Activated T-cell treated with anti-CD3 and anti-CD28 coated beads for 4 hours (primary cell): ENCODE measurements at regions not wholly inside any gene's neighbourhood (a gene's known extent, or its start where the extent isn't known, plus 50 kb on each side); places are given as distances from the start of the nearest gene placed in this dataset.
"Not testable (repeated sequence)": the region's sequence is repeated elsewhere in the genome, so short reads cannot be mapped to it uniquely, and the experiment has no call there.

ENCODE experiments used
- DNase-seq: peaks from one replicate; pipeline ENCODE4 v3.0.0-alpha.2; 2020

DNA sequence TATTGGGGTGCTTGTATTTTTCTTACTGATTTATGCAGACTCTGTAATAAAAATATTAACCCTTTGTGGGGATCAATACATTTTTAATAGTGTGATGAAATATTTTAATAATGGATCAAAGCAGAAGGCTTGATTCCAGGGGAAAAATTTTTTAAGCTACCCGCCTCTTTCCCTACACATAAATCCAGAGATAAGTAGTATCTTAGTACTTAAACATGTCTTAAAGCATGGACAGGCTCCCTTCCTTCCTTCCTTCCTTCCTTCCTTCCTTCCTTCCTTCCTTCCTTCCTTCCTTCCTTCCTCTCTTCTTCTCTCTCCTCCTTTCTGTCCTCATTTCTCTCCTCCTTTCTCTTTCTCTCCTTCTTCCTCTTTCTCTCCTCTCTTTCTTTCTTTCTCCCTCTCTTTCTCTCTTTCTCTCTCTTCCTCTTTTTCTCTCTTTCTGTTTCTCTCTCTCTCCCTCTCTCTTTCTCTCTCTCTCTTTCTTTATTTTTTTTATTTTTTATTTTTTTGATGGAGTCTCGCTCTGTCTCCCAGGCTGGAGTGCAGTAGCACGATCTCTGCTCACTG, 78.0 kb upstream of the SPRY4 start:
- DNase-seq = no peak

DNA sequence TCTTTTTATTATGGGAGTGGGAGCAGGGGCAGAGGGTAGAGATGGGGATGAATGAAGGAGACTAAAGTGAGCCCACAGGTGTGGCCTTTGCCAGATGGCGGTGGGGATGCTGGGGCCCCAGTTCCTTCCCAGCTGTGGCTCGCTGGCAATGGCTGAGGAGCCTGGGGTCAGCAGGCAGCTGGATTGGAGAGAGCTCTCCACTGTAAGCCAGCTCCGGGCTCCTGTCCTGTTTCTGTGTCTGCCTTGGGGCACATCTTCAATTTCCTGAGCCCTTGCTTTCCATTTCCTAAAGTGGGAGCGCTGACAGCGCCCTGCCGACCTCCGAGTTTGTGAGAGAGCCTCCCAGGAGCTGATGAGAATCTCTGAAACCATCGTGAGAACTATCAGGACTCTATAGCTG, 75.6 kb upstream of the SPRY4 start:
- DNase-seq = no peak

DNA sequence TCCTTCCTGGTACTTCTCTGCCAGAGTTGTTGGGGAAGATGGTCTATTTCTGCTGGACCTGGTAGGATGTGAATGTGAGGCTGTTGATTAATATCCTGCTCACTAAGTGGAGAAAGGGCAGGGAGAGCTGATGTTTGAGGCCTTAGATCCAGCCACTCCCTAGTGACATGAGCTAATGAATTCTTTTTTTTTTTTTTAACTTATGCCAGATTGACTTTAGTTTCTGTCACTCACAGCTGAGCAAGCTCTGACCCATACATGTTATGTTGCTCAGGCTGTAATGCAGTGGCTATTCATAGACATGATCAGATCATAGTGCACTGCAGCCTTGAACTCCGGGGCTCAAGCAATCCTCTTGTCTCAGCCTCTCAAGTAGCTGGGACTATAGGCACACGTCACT, 75.1 kb upstream of the SPRY4 start:
- DNase-seq = no peak

DNA sequence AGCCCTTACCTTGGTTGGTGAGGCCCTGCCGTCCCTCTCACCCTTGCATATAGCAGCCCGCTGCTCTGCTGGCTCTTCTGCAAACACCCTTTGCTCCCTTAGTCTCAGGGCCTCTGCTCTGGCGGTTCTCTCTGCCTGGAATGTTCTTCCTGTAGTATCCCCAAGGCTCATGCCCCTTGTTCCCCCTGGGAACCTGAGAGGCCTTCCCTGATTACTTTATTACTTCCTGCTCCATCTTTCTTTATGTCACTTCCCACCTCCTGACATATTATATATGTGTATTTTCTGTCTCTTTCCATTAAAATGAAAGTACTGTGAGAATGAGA, 73.9 kb upstream of the SPRY4 start:
- DNase-seq = no peak

DNA sequence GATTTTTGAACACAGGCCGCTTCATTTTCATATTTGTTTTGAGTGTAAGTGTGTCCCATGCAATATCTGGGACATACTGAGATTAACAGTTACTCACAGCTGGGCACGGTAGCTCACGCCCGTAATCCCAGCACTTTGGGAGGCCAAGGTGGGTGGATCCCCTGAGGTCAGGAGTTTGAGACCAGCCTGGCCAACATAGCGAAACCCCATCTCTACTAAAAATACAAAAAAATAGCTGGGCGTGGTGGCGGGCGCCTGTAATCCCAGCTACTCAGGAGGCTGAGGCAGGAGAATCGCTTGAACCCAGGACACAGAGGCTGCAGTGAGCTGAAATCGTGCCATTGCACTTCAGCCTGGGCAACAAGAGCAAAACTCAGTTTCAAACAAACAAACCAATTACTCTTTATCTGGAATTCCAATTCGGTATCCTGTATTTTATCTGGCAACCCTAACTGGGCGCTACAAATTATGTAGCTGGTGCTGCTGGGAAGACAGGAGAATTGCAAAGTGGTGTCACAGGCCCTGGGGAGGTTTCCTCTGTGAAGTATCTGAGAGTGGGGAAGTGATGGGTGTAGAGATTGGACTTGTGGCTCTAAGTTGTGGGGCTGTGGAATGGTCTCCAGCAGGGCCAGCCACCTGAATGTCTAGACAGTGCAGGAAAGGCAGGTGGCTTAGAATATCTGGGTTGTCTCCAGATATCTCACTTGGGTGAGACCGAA, 73.3 kb upstream of the SPRY4 start:
- DNase-seq = not testable (repeated sequence)

DNA sequence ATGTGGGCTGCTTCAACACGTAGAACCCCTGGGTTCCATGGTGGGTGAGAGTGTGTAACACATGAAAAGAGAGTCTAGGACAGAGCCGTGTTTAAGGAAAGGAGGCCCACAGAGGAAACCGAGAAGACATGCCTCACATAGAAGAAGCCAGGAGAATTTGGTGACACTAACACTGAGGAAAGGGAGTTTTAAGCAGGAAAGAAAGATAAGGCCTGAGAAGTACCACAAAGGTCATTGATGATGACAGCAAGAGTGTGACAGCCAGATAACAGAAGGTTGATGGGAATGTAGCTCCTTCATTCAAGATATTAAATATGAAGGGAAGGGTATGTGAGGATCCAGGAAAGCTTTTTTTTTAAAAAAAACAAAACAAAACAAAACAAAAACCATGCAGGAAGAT, 72.4 kb upstream of the SPRY4 start:
- DNase-seq = no peak

DNA sequence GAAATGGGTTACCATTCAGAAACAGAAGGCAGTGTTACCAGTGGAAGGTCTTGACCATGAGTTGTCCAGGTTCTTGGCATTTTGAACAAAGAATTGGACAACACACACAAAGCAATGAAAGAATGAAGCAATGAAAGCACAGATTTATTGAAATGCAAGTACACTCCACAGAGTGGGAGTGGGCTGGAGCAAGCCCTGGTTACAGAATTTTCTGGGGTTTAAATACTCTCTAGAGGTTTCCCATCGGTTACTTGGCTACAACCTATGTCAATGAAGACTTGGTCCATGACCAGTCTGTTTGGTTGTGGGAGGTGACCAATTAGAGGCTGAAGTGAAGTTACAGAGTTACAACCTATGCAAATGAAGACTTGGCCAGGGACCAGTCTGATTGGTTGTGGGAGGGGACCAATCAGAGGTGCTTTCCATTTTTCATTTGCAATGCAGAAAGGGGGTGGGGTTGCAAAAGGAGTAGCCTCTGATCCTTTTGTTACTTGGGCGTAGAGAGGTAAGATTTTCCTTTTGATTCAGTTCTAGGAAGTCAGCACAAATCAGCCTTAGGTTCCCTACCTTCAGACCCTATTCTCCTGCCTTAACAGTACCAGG, 71.7 kb upstream of the SPRY4 start:
- DNase-seq = no peak

DNA sequence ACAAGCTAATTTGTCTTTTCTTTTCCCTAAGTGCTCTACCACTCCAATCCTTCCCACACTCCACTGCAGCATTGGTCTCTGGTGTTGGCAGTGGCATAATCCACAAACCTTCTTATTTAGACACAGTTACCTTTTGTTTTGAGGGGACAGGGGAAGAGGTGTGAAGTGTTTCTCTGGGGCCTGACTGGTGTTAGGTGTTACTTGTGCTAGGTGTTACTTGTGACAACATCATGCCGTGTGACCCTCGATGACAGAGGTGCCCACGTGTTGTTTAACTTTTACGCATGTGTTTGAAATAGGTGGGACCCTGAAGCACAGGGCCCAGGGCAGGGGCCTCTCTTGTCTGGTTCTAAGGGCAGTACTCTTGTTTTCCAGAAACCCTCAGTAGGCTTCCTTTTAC, 70.5 kb upstream of the SPRY4 start:
- DNase-seq = no peak

DNA sequence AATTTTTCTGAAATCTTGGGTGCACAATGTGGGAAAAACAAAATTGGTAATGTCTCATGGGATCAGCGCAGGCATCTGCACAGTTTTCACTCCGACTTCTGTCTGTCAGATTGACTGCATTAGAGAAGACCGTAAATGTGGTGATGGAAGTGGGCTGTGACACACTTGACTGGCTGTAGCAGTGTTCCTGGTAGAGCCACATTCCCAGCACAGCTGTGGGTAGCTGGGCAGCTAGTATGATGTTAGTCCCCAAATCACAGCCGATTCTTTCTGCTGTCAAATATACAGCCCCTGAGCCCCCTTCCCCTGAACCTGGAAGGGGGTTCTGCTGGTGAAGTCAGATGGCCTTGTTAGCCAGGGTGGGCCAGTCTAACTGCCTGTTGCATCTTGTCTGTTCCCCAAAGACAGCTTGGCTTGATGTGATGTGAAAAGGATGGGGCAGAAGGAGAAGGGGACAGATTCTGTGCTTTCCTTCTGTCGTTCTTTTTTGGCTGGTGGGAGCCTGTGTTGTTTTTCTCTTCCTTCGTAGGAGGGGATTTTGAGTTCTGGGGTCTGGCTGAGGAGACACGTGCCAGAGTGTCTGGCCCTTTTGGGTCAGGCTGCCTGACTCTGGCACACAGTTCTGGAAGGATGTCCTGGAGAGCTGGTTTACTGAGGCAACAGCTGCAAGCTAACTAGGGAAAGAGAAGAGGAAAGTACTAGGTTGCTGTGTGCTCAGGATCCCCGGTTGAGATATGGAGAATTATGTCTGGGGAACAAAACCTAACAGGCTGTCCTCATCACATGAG, 66.4 kb upstream of the SPRY4 start:
- no peak for DNase-seq

DNA sequence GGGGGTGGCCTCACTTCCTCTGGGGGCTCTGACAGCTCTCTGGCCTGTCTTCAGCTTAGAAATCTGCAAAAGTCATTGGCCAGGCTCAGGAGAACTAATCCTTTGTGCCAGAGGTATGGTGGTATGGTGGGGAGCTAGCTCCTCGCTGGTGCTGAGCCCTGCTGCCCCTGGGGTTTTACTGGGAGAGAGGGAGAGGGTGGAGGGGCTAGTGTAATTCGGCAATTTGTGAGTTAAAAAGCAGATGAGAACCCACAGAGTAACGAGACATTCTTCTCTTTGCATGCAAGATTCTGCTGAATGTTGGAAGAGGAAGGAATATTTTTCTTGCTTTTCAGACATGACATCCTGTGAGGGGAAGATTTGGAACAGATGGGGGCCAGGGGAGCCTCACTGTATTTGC, 65.5 kb upstream of the SPRY4 start:
- DNase-seq = no peak

DNA sequence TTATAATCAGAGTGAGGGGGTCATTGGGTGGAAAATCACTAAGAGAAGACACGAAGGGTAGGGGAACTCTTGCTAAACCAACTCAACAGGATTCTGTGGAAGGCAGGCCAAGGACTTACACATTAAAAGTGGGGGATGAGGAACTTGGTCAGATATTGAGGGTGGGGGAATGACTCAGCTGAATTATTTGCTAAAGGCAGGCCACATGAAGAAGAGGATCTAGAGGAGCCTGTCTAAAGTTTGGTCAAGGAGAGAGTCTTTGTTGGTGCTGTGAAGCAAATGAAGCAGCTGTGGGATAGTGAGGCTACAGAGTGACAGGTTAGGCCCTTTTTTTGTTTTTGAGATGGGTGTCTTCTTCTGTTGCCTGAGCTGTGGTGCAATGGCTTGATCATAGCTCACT, 63.9 kb upstream of the SPRY4 start:
- no peak for DNase-seq

DNA sequence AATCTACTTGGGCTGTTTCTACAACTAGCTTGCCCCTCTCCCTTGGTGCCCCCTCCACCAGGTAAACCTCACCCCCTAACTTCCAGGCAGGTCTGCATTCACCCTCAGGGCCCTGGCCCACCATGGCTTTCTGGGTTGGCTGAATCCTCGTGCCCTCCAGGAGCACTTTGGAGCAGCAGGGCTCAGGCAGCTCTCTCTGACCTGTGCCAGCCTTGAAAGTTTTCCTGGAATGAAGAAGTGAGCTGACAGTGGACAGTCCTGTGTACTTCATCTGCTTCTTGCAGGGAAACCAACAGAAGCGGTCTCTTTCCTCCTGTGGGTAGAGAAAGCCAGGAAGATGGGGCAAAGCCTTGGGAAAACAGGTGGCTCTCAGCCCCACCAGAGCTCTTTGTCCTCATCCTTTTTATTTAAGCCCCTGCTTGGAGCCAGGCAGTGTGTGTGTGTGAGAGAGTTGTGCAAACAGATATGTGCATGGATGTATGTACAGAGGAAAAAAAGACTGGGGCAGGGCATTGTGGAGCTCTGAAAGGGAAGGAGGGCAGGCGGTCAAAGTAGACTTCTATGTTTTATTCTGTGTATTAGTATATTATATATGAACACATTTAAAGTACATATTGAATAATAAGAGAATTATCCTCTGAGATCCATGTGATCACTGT, 62.3 kb upstream of the SPRY4 start:
- DNase-seq = no peak

DNA sequence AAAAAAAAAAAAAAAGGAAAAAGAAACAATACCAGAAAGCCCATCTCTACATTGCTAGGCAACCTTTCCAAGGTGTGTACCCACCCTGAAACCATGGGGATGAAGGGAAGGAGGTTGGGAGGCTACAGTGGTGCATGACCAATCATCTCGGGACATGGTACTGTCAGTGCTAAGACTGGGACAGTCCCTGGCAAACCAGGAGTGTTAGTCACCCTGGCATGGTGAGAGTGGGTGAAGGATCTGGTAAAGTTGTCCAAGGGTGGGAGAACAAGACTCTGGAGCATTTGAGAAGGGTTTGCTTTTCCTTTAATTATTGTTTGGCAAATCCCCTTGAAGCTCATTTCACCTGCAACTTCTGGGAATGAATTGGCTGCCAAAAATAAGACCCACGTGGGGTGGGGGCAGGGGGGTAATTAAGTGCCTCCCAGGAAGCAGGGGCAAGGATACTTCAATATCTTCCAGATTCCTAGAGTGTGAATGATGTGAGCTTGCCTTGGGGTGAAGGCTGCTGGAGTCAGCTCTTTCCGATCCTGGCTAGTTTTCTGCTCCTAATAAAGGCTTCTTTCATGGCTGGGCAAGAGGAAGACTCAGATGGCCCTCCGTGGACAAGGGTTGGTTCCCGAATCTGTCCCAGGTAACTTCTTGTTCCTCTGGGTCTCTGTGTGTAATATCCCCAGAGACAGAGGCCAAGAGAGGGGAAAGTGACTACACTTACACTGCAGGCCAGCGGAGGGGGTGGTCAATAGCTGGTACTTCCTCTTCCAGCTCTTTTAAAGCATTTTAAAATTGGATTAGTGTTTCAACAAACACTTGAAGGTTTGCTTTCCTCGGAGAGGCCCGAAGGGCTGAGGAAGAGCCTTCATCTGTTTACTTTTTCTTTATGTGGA, 61.6 kb upstream of the SPRY4 start:
- DNase-seq = no peak

DNA sequence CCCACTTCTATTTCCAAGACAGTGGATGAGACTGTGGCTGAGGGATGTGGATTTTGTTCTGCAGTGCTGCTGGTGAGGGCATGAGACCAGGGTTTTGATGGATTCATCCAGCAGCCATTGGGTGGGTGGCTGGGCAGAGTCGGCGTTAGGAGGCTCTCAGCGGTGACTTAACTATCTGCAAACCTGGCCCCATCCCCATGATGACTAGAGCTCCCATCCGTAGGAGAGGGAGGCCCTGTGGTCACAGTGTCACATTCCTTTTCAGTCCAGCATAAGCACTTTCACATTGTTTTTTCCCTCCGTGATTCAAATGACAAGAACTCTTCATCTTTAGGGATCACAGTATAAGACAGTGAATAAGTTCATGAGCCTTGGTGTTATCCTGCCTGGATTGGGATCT, 60.4 kb upstream of the SPRY4 start:
- no peak for DNase-seq

DNA sequence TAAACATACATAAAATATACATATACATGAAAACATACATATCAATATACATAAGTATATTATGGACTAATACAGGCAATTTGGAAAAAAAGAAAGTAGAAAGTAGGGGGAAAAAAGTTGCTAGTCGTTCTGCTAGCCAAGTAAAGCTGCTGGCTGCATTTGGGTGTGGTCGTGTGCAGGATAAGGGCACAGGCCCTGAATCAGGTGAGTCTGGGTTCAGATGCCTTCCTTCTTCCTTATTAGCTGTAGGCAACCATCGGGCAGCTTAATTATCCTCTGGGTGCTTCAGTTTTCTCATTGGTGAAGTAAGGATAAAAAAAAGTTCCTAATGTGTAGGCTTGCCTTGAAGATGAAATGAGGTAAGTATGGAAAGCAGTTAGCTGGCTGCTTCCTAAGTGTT, 59.2 kb upstream of the SPRY4 start:
- no peak for DNase-seq

DNA sequence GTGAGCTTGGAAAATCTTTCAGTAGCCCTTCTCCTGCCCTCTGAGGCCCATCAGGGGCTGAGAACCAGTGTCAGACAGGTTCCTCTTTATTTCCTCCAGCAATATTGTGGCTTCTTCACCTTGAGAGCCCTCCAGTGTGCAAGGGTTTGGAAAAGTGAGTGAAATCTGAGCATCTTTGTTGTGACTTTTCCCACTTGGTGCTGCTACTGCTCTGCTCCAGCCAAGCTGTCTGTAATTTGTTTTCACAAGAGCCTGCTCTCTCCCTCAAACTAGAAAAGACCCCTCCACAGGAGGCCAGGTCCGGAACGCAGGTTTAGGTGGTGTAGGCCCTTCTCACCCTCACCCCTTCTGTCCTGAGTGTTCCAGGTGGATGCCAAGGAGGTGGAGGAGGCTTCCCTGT, 57.4 kb upstream of the SPRY4 start:
- DNase-seq = no peak

DNA sequence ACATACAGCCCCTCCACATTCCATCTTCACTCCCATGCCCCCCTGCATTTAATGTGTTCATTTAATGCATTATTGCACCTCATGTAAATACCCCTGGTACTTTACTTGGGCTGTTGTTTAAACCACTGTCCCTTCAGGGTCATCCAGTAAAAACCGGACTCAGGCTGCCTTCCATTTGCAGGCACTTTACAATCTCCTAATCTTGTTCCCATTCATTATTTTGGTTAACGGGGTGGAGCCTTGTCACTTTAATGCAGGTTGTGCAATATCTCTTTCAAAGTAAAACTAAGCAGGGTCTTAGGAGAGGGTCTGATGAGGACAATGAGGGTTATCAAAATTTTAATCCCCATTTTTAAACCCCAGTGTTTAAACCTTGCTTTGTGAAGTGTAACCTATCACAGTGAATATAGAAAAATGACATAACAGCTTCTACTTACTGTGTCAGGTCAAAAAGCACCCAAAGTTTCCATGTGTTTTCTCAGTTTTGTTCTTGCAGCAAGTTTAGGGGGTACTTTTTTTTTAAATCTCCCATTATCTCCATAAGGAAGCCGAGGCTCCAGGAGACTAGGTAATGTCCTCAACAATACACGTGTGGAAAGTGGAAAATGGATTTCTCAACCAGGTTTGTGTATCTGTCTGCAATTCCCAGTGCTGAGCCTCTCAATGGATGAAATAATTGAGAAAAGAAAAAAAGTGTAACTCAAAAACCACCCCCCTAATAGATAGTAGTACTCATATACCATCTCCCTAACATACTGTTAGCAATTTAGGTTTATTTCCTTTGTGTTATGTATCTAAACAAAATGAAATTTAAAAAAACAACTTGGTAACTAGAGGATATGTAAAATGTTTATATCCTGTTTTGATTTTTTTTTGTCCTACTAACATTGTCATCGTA, 54.2 kb upstream of the SPRY4 start:
- no peak for DNase-seq

DNA sequence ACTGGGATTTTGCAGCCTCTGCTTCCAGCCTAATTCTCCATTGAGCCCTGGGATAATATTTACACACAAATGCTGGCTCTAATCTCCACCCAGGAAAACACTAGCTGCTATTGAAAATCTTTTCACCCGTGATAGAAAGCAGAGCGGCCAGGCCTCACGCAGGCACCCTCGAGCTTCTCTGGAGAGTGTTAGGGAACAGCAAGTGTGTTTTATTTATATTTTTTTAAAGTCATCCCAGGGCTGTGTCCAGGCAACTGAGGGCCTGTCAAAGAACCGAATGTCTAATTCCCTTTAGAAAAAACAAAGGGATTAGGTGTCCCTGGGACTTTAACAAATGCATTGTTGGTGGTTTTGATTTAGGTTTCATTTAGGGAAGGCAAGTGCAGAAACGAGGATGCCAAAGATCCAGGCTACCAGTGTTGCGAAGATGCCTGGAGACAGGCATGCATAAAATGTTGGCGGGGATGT, 51.2 kb upstream of the SPRY4 start:
- DNase-seq = no peak
